ENCODE measurements at regions not wholly inside any gene's neighbourhood (a gene's known extent, or its start where the extent isn't known, plus 50 kb on each side); places are given as distances from the start of the nearest gene placed in this dataset.

GRCh38 chr5:91742550-91742949, 359.4 kb upstream of the ARRDC3 start:
- no peaks in the 10 kb centered on the region for H3K27me3 ChIP-seq (ENCODE audit: insufficient read depth, low read length)
- H3K4me2 ChIP-seq (ENCODE audit: insufficient read depth, low read length) = no peak overlapping the region
- H3K79me2 ChIP-seq (ENCODE audit: insufficient read depth, low read length) = no peaks in the 10 kb centered on the region
- no peak overlapping the region for H3K27ac ChIP-seq (ENCODE audit: low read depth, low read length)
- H3K36me3 ChIP-seq (ENCODE audit: insufficient read depth, low read length) = no peaks in the 10 kb centered on the region
- TF ChIP-seq, protein P1, sequence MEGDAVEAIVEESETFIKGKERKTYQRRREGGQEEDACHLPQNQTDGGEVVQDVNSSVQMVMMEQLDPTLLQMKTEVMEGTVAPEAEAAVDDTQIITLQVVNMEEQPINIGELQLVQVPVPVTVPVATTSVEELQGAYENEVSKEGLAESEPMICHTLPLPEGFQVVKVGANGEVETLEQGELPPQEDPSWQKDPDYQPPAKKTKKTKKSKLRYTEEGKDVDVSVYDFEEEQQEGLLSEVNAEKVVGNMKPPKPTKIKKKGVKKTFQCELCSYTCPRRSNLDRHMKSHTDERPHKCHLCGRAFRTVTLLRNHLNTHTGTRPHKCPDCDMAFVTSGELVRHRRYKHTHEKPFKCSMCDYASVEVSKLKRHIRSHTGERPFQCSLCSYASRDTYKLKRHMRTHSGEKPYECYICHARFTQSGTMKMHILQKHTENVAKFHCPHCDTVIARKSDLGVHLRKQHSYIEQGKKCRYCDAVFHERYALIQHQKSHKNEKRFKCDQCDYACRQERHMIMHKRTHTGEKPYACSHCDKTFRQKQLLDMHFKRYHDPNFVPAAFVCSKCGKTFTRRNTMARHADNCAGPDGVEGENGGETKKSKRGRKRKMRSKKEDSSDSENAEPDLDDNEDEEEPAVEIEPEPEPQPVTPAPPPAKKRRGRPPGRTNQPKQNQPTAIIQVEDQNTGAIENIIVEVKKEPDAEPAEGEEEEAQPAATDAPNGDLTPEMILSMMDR (IDR thresholded peaks at IDR 0.05; ENCODE audit: extremely low read depth, low read depth, low read length) = no peak
- H3K4me3 ChIP-seq (ENCODE audit: insufficient read depth, low read length) = no peak overlapping the region
- no peaks in the 10 kb centered on the region for H4K20me1 ChIP-seq (ENCODE audit: insufficient read depth, low read length)
- no peaks in the 10 kb centered on the region for H3K4me1 ChIP-seq (ENCODE audit: insufficient read depth, low read length)
- no peak for DNase-seq (ENCODE audit: insufficient read length, low spot score, missing footprints)
- H3K9me3 ChIP-seq (ENCODE audit: low read depth, low read length) = no peaks in the 10 kb centered on the region
- no peak overlapping the region for H2AFZ ChIP-seq (ENCODE audit: low read length)

GRCh38 chr5:91741764-91742505, 358.8 kb upstream of the ARRDC3 start:
- no peak overlapping the region for H3K4me3 ChIP-seq (ENCODE audit: insufficient read depth, low read length)
- no peak for DNase-seq (ENCODE audit: insufficient read length, low spot score, missing footprints)
- H4K20me1 ChIP-seq (ENCODE audit: insufficient read depth, low read length) = no peaks in the 10 kb centered on the region
- H2AFZ ChIP-seq (ENCODE audit: low read length) = no peak overlapping the region
- no peaks in the 10 kb centered on the region for H3K79me2 ChIP-seq (ENCODE audit: insufficient read depth, low read length)
- TF ChIP-seq, protein P1 (IDR thresholded peaks at IDR 0.05; ENCODE audit: extremely low read depth, low read depth, low read length) = no peak
- no peak overlapping the region for H3K27ac ChIP-seq (ENCODE audit: low read depth, low read length)
- no peaks in the 10 kb centered on the region for H3K9me3 ChIP-seq (ENCODE audit: low read depth, low read length)
- H3K4me1 ChIP-seq (ENCODE audit: insufficient read depth, low read length) = no peaks in the 10 kb centered on the region
- no peaks in the 10 kb centered on the region for H3K36me3 ChIP-seq (ENCODE audit: insufficient read depth, low read length)
- H3K27me3 ChIP-seq (ENCODE audit: insufficient read depth, low read length) = no peaks in the 10 kb centered on the region
- H3K4me2 ChIP-seq (ENCODE audit: insufficient read depth, low read length) = no peak overlapping the region

GRCh38 chr5:91730026-91730425, 346.9 kb upstream of the ARRDC3 start:
- TF ChIP-seq, protein P1 (IDR thresholded peaks at IDR 0.05; ENCODE audit: extremely low read depth, low read depth, low read length) = no peak
- no peak overlapping the region for H3K4me2 ChIP-seq (ENCODE audit: insufficient read depth, low read length)
- no peak for DNase-seq (ENCODE audit: insufficient read length, low spot score, missing footprints)
- no peaks in the 10 kb centered on the region for H3K9me3 ChIP-seq (ENCODE audit: low read depth, low read length)
- H3K27me3 ChIP-seq (ENCODE audit: insufficient read depth, low read length) = no peaks in the 10 kb centered on the region
- no peaks in the 10 kb centered on the region for H4K20me1 ChIP-seq (ENCODE audit: insufficient read depth, low read length)
- H3K79me2 ChIP-seq (ENCODE audit: insufficient read depth, low read length) = no peaks in the 10 kb centered on the region
- no peak overlapping the region for H3K27ac ChIP-seq (ENCODE audit: low read depth, low read length)
- H3K4me1 ChIP-seq (ENCODE audit: insufficient read depth, low read length) = no peaks in the 10 kb centered on the region
- H2AFZ ChIP-seq (ENCODE audit: low read length) = no peak overlapping the region
- no peak overlapping the region for H3K4me3 ChIP-seq (ENCODE audit: insufficient read depth, low read length)
- no peaks in the 10 kb centered on the region for H3K36me3 ChIP-seq (ENCODE audit: insufficient read depth, low read length)

- Histone ChIP-seq H3K4me1 (ENCODE audit: insufficient read depth, low read length) (no peaks in the 10 kb centered on the region), H3K4me3 (ENCODE audit: insufficient read depth, low read length) (no peak overlapping the region), H3K79me2 (ENCODE audit: insufficient read depth, low read length) (no peaks in the 10 kb centered on the region), H3K4me2 (ENCODE audit: insufficient read depth, low read length) (no peak overlapping the region), H3K27me3 (ENCODE audit: insufficient read depth, low read length) (no peaks in the 10 kb centered on the region), H4K20me1 (ENCODE audit: insufficient read depth, low read length) (no peaks in the 10 kb centered on the region), H3K36me3 (ENCODE audit: insufficient read depth, low read length) (no peaks in the 10 kb centered on the region), H3K9me3 (ENCODE audit: low read depth, low read length) (no peaks in the 10 kb centered on the region), H2AFZ (ENCODE audit: low read length) (no peak overlapping the region), H3K27ac (ENCODE audit: low read depth, low read length) (no peak overlapping the region)
- TF ChIP-seq, protein P1 (IDR thresholded peaks at IDR 0.05; ENCODE audit: extremely low read depth, low read depth, low read length) = no peak
- no peak for DNase-seq (ENCODE audit: insufficient read length, low spot score, missing footprints)
These were observed 344.3 kb upstream of the ARRDC3 start for GRCh38 chr5:91727463-91727862.
